Sigmoid colon (tissue), 6 donors: ENCODE measurements at regions not wholly inside any gene's neighbourhood (a gene's known extent, or its start where the extent isn't known, plus 50 kb on each side); places are given as distances from the start of the nearest gene placed in this dataset.

Experiments
- DNase-seq: peaks from one replicate; pipeline ENCODE4 v3.0.0-alpha.2; 2019
- H3K27ac ChIP-seq, 4 donors: fragments of 200-600 bp; sonication (generic); one replicate each; pipeline ENCODE4 v1.5.1; 2016 to 2019; ENCODE audit warnings: mild to moderate bottlenecking in 1 of 4
- H3K27me3 ChIP-seq, 3 donors: fragments of 200-600 bp; sonication (generic); one replicate each; pipeline ENCODE4 v1.5.1; 2019; ENCODE audit warnings: mild to moderate bottlenecking in 1 of 3
- H3K36me3 ChIP-seq, 4 donors: fragments of 200-600 bp; sonication (generic); one replicate each; pipeline ENCODE4 v1.5.1; 2016 to 2019
- H3K4me1 ChIP-seq, 4 donors: fragments of 200-600 bp; sonication (generic); one replicate each; pipeline ENCODE4 v1.5.1; 2017 to 2019
- H3K4me3 ChIP-seq, 4 donors: fragments of 200-600 bp; sonication (generic); one replicate each; pipeline ENCODE4 v1.5.1; 2017 to 2019; ENCODE audit warnings: mild to moderate bottlenecking in 2 of 4, moderate library complexity in 1 of 4
- H3K9me3 ChIP-seq, 4 donors: fragments of 200-600 bp in 3 of 4; sonication (generic) in 3 of 4; one replicate each; pipeline versions ENCODE4 v1.5.1 to v1.6.1; 2013 to 2019
- EP300 ChIP-seq, 4 donors: sonication (generic); formaldehyde crosslinking; IDR thresholded peaks; one replicate each; pipeline ENCODE4 v1.6.1; 2017; ENCODE audit warnings: antibody characterized with exemption in 4 of 4
- POLR2A ChIP-seq, 2 donors: fragments of 450-650 bp; IDR thresholded peaks; one replicate each; pipeline ENCODE4 v1.6.1; 2016; ENCODE audit warnings: antibody characterized with exemption in 2 of 2, mild to moderate bottlenecking in 2 of 2, moderate library complexity in 2 of 2
- POLR2AphosphoS5 ChIP-seq, 4 donors: sonication (generic); formaldehyde crosslinking; IDR thresholded peaks; one replicate each; pipeline ENCODE4 v1.6.1; 2017; ENCODE audit warnings: antibody characterized with exemption in 4 of 4
- WGBS, 2 donors: extraction: QIAGEN DNeasy Blood & Tissue Kit; methylation state at CpG; one replicate each; pipeline ENCODE4 v1.1.7; 2013; 5-methylcytosine and 5-hydroxymethylcytosine counted together
- intact Hi-C: fragments of 100-400 bp; cut with DNase I; formaldehyde crosslinking; loops from one replicate; pipeline ENCODE4 v1.15.1; 2023
- TF ChIP-seq, protein P1 (sequence below), 4 experiments: fragments of 450-650 bp in 3 of 4; fragments of 200-600 bp in 1 of 4; IDR thresholded peaks; one replicate each; pipeline ENCODE4 v1.5.1; 2016 to 2019; ENCODE audit warnings: antibody characterized with exemption in 4 of 4, mild to moderate bottlenecking in 3 of 4, moderate library complexity in 2 of 4
- donor health status: healthy with polysubstance abuse.
- donor health status: healthy.

- WGBS, 2 donors = 78 to 88% methylated on average over 16 of the region's 16 CpGs
- DNase-seq = no peak
- H3K4me1 ChIP-seq = no peaks in the 10 kb centered on the region
- no peaks in the 10 kb centered on the region for H3K9me3 ChIP-seq
- TF ChIP-seq POLR2AphosphoS5 (IDR thresholded peaks at IDR 0.05) (no peak), POLR2A (IDR thresholded peaks at IDR 0.05) (no peak), EP300 (IDR thresholded peaks at IDR 0.05) (no peak)
- TF ChIP-seq, protein P1, sequence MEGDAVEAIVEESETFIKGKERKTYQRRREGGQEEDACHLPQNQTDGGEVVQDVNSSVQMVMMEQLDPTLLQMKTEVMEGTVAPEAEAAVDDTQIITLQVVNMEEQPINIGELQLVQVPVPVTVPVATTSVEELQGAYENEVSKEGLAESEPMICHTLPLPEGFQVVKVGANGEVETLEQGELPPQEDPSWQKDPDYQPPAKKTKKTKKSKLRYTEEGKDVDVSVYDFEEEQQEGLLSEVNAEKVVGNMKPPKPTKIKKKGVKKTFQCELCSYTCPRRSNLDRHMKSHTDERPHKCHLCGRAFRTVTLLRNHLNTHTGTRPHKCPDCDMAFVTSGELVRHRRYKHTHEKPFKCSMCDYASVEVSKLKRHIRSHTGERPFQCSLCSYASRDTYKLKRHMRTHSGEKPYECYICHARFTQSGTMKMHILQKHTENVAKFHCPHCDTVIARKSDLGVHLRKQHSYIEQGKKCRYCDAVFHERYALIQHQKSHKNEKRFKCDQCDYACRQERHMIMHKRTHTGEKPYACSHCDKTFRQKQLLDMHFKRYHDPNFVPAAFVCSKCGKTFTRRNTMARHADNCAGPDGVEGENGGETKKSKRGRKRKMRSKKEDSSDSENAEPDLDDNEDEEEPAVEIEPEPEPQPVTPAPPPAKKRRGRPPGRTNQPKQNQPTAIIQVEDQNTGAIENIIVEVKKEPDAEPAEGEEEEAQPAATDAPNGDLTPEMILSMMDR (IDR thresholded peaks at IDR 0.05) = no peak
- H3K27ac ChIP-seq = no peak overlapping the region
- no peaks in the 10 kb centered on the region for H3K36me3 ChIP-seq
- H3K4me3 ChIP-seq = no peak overlapping the region
- H3K27me3 ChIP-seq = peaks cover 0 to 4% (median 0%) of the 10 kb centered on the region in 3 donors
- intact Hi-C loops = no loop called here
Measured at GRCh38 chr2:129766374-129766993, 213.0 kb upstream of the RAB6C start.

- H3K27me3 ChIP-seq = peaks cover 0 to 4% (median 0%) of the 10 kb centered on the region in 3 donors
- 85 to 89% methylated on average over 22 of the region's 22 CpGs for WGBS, 2 donors
- H3K9me3 ChIP-seq = peaks cover 0 to 1% (median 0%) of the 10 kb centered on the region in 4 donors
- TF ChIP-seq POLR2A (IDR thresholded peaks at IDR 0.05) = no peak
- no peak for TF ChIP-seq POLR2AphosphoS5 (IDR thresholded peaks at IDR 0.05)
- no peak for TF ChIP-seq EP300 (IDR thresholded peaks at IDR 0.05)
- TF ChIP-seq, protein P1 (IDR thresholded peaks at IDR 0.05) = no peak
- no peak for DNase-seq
- no peak overlapping the region for H3K27ac ChIP-seq
- H3K4me3 ChIP-seq = no peak overlapping the region
- H3K36me3 ChIP-seq = no peaks in the 10 kb centered on the region
- intact Hi-C loops = no loop called here
- H3K4me1 ChIP-seq = no peaks in the 10 kb centered on the region
Measured at GRCh38 chr2:129767346-129768035, 212.0 kb upstream of the RAB6C start.

- peaks cover 0 to 2% (median 0%) of the 10 kb centered on the region in 4 donors for H3K9me3 ChIP-seq
- intact Hi-C loops = no loop called here
- TF ChIP-seq POLR2A (IDR thresholded peaks at IDR 0.05) = no peak
- no peak for TF ChIP-seq EP300 (IDR thresholded peaks at IDR 0.05)
- TF ChIP-seq POLR2AphosphoS5 (IDR thresholded peaks at IDR 0.05) = no peak
- TF ChIP-seq, protein P1 (IDR thresholded peaks at IDR 0.05) = no peak
- no peak overlapping the region for H3K27ac ChIP-seq
- H3K36me3 ChIP-seq = no peaks in the 10 kb centered on the region
- no peaks in the 10 kb centered on the region for H3K4me1 ChIP-seq
- DNase-seq = no peak
- no peak overlapping the region for H3K4me3 ChIP-seq
- H3K27me3 ChIP-seq = peaks cover 0 to 4% (median 0%) of the 10 kb centered on the region in 3 donors
- WGBS, 2 donors = 66 to 75% methylated on average over 6 of the region's 6 CpGs
Measured at GRCh38 chr2:129768036-129768386, 211.5 kb upstream of the RAB6C start.

DNA sequence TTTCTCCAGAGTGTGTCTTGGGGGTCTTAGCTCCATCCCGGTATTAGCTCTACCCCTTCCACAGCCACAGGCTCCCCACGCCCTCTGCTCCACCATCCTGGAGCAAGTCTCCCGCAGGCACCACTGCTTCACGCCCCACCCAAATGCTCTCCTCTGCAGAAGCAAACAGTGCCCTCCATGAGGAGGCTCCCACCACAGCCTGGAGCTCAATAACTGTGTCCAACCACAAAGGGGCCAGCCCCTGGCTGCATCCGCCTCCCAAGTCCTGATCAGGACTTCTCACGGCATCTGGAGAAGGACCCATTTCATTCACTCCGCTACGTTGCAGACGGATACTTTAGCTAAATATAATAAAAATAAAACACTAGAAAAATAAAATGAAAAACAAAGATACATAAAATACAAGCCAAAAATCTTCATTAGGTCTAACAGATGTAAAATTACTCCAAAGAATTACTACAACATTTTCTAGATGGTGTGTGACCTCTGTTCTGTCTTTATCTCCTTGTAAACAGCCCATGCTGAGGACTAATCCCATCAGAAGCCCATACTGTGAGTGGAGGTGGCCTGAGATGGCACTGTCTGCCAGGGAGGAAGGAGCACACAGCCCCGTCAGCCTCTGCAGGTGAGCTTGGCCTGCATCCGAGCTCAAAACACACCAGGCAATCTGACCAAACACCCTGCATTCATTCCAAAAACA, 210.8 kb upstream of the RAB6C start:
- no peaks in the 10 kb centered on the region for H3K4me1 ChIP-seq
- intact Hi-C loops = no loop called here
- no peak overlapping the region for H3K27ac ChIP-seq
- TF ChIP-seq POLR2AphosphoS5 (IDR thresholded peaks at IDR 0.05) (no peak), POLR2A (IDR thresholded peaks at IDR 0.05) (no peak)
- DNase-seq = no peak
- peaks cover 0 to 4% (median 0%) of the 10 kb centered on the region in 3 donors for H3K27me3 ChIP-seq
- no peak overlapping the region for H3K4me3 ChIP-seq
- H3K36me3 ChIP-seq = no peaks in the 10 kb centered on the region
- 72 to 83% methylated on average over 11 of the region's 11 CpGs for WGBS, 2 donors
- H3K9me3 ChIP-seq = peaks cover 0 to 2% (median 0%) of the 10 kb centered on the region in 4 donors
